ENCODE measurements at regions not wholly inside any gene's neighbourhood (a gene's known extent, or its start where the extent isn't known, plus 50 kb on each side); places are given as distances from the start of the nearest gene placed in this dataset.

GRCh38 chr1:218080863-218081262 is 204.2 kb upstream of the RRP15 start (continued):
- TF ChIP-seq GTF2F1 (IDR thresholded peaks at IDR 0.05; ENCODE audit: borderline replicate concordance, low read depth, low read length): no peak
- no peak for TF ChIP-seq RBBP5 (IDR thresholded peaks at IDR 0.05; ENCODE audit: borderline replicate concordance, low read depth, low read length)
- no peak for TF ChIP-seq CTBP2 (IDR thresholded peaks at IDR 0.05; ENCODE audit: borderline replicate concordance, insufficient read depth, insufficient read length, low read length)
- no peak for TF ChIP-seq CHD1 (IDR thresholded peaks at IDR 0.05; ENCODE audit: low read depth, low read length)
- no peak for TF ChIP-seq HDAC6 (IDR thresholded peaks at IDR 0.05; ENCODE audit: low read depth, low read length)
- TF ChIP-seq SIX5 (IDR thresholded peaks at IDR 0.05; ENCODE audit: low read depth, low read length): no peak
- no peak for TF ChIP-seq CHD2 (IDR thresholded peaks at IDR 0.05; ENCODE audit: low read length)
